DMS114 treated with DMSO at 0.1 percent for 48 hours (cell line): ENCODE measurements at regions not wholly inside any gene's neighbourhood (a gene's known extent, or its start where the extent isn't known, plus 50 kb on each side); places are given as distances from the start of the nearest gene placed in this dataset.
"Not testable (repeated sequence)": the region's sequence is repeated elsewhere in the genome, so short reads cannot be mapped to it uniquely, and the experiment has no call there.

Source experiments
- DNase-seq: peaks from one replicate; lab custom pipeline; 2025; ENCODE audit not compliant: unreplicated experiment; lab: John Stamatoyannopoulos, UW

- no peak for DNase-seq
Observed at GRCh38 chr2:226536410-226536809, 263.2 kb downstream of the IRS1 start.

DNA sequence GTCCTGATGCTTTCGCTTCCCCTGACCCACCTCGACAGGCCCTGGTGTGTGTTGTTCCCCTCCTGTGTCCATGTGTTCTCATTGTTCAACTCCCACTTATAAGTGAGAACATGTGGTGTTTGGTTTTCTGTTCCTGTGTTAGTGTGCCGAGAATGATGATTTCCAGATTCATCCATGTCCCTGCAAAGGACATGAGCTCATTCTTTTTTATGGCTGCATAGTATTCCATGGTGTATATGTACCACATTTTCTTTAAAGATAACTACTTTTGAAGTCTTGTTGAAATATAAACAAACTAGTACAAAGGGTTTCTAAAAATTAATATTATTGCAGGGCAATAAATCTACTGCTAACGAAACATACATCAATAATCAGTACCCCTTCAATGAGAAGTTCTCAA lies 266.6 kb downstream of the IRS1 start:
- not testable (repeated sequence) for DNase-seq

GRCh38 chr2:226531061-226531810 lies 268.4 kb downstream of the IRS1 start:
- DNase-seq: no peak

- DNase-seq: no peak
Observed at GRCh38 chr2:226529556-226529955, 270.1 kb downstream of the IRS1 start.

DNA sequence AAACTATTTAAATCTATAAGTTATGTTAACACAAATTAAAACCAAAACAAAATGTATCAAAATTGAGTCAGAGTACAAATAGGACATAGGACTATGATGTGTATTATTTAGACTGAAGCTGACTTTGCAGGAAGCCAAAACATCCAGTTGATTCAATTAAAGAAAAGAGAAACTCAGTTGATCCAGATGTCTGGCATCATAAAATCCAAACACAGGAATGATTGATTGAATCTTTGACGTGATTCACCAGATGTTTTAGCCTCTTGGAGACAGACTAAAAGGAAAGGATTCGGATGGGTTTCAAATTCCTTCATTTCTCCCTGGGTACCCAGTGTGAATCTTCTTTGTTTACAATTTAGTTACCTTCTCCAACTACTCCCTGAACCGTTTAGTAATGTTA lies 272.9 kb downstream of the IRS1 start:
- DNase-seq: no peak

- DNase-seq: no peak
Observed at GRCh38 chr2:226524381-226524843, 275.2 kb downstream of the IRS1 start.

GRCh38 chr2:226520723-226521122 lies 278.9 kb downstream of the IRS1 start:
- DNase-seq: no peak

DNA sequence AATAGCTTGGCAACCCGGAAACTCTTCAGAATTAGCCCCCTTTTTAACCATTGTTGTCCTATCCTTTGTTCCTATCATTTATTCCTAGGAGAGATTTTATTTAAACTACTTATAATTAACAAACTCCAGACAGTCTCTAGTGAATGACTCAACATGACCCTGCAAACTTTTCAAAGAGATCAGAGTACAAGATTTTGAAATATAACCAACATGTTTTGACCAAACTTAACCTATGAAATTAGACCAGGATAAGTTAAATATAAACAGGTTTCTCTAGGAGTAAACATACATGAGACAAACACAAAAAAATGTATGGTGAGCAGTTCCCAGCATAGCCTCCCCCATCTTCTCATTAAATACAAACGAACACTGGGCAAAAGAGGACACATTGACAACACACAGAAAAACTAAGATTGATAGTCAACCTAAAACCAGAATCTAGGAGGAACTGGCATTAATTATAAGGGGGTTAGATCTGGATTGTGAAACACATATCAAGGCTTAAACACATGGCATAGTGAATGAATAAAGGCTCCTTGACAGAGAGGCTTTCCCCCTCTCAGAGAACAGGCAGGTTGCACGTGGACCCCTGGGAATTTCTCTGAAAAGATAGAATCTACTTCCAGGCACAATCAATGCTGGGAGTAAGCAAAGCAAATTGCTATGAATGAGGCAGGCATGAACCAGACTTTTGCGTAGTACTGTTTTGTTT lies 284.1 kb downstream of the IRS1 start:
- DNase-seq: no peak

DNA sequence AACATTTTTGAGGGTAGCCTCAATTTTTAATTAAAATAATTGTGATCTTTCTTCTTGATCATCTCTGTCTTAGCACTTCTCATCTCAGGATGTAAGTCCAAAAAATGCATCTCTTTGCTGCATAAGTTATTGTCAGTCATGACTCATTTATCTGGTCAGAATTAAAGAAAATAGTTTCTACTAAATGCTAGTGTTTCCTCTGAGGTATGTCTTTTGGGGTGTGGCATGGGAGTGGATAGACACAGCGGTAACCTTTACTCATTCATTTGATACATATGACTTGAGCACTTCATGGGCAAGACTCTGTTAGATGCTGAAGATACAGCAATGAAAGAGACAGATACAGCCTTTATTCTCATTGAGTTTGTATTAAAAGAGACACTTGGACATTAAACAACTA lies 284.7 kb downstream of the IRS1 start:
- no peak for DNase-seq

DNA sequence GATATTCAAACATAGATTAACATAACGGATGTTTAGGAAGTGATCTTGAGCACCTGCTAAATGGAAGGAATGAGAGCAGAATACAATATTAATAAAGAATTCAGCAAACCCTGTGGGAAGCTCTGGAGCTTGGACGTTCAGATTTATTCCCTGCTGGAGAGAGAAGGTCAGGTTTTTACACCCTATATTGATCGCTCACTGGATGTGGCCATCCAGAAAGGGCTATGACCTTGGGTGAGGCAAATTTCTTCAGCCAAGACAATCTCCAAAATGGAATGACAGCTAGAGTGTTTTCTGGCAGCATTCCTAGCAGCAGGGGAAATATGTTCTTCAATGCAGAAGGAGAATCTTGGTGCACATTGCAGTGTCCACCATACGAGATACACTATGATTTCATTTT lies 288.3 kb downstream of the IRS1 start:
- DNase-seq: no peak

DNA sequence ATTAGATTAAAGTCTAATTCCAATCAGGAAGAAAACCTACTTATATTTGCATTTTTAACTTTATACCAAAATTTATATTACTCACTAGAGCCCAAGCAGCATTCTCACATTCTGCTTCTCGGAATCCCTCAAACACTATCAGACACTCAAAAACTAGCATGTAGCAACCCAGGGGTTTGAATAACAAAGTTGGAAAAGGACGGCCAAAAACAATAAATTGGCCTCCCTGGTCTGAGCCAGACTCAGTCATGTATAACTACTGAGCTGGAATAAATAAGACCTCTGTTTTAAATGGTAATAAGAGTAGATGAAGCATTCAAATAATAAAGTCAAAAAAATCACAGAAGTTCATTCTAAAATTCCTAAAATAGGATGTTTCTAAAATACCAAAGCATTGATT lies 290.9 kb downstream of the IRS1 start:
- DNase-seq: no peak

DNA sequence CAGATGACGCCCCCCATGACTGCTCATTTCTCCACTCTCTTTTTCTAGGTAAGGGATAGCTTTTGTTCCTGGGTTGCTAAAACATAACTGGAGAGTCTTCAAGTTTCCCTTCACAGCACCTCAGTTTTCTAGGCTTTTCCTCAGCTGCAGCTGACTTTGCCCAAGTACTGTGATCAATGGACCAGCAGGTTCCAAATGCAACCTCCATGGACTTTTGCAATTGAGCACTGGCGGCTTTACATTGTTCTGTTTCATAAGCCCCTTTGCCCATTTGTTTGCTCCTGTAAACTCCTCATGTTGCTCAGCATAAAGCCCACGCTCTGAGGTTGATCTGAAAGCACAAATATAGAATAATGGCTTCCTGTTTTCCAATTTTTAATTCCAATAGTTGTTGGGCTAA lies 291.6 kb downstream of the IRS1 start:
- DNase-seq: no peak

DNA sequence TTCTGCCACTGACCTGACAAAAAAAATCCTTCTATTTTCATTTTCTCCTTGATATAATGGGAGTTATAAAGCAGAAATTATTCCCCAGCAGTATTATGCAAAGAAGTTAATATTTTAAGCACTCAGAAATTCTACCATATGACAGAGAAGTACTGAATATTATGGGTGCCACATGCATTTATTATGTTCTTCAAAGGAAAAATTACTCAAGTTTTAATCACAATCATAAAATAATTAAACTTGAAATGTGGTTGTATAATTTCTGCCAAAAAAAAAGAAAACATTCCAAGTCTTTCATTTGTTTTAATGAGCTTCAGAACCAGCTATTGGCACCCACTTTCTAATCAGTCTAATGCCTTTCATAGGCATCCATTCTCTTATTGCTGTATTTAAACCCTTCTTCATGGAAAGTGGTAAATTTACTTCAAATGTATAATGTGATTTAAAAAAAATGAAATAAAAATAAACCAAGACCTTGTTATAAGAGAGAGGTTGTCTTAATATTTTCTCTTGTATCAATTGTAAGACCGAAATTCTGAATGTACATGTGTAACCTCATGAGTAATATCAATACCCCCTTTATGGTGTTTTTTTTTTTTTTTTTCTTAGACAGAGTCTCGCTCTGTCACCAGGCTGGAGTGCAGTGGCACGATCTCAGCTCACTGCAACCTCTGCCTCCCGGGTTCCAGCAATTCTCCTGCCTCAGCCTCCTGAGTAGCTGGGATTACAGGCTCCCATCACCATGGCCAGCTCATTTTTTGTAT lies 302.3 kb downstream of the IRS1 start:
- DNase-seq: no peak

- DNase-seq: no peak
Observed at GRCh38 chr2:226496273-226496550, 303.4 kb downstream of the IRS1 start.

GRCh38 chr2:226495466-226496272 lies 304.0 kb downstream of the IRS1 start:
- DNase-seq: no peak

DNA sequence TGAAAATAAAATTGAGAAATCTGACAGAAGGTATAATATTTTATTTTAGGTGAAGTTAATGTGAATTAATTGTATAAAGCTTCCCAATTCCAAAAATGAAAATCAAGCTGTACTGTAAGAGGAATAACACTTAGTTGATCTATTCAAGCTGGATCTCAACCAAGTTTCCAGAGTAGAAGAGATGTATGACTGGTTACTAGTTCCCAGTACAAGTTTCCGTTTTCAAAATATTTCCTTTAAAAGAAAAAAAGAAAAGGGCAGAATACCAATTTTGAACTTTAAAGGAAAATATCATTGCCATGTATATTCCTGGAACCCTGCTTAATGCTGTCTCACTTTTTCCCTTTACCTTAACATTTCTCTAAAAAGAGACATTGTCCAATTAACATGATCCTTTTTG lies 308.5 kb downstream of the IRS1 start:
- no peak for DNase-seq

- no peak for DNase-seq
Observed at GRCh38 chr2:226489775-226490541, 309.7 kb downstream of the IRS1 start.

- no peak for DNase-seq
Observed at GRCh38 chr2:226488034-226488433, 311.6 kb downstream of the IRS1 start.

- no peak for DNase-seq
Observed at GRCh38 chr2:226487573-226487972, 312.0 kb downstream of the IRS1 start.
